ENCODE measurements at regions not wholly inside any gene's neighbourhood (a gene's known extent, or its start where the extent isn't known, plus 50 kb on each side); places are given as distances from the start of the nearest gene placed in this dataset.
A peak's percentile ranks its signal among the peaks of the same experiment; 100 is the strongest.

DNA sequence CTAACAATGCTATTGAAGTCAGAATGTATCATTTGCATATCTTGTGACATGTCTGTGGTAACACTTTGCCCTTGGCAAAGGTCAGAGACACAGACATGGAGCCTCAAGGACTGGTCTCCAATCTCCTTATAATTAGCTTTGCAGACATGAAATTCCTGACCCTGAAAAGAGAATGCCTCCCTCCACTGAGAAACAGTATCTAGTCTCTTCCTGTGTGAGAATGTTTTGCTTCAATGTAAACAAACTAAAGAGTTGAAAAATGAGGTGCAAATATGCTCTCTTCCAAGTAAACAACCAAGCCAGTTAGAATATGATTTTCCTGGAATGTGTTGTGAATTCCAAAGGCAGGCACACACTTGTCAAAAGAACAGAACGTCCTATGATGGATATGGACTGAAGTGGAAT lies 407.1 kb upstream of the MARCKS start:
- Histone ChIP-seq H3K36me3 (ENCODE audit: insufficient read depth, low read length) (no peaks in the 10 kb centered on the region), H3K4me1 (ENCODE audit: insufficient read depth, low read length) (peaks cover 16% of the 10 kb centered on the region), H3K79me2 (ENCODE audit: insufficient read depth, low read length) (no peaks in the 10 kb centered on the region), H3K4me2 (ENCODE audit: low read length) (no peak overlapping the region), H3K27me3 (ENCODE audit: insufficient read depth, low read length) (no peaks in the 10 kb centered on the region), H2AFZ (ENCODE audit: low read depth, low read length) (no peak overlapping the region), H3K27ac (ENCODE audit: low read depth, low read length) (peak overlapping the region; percentile 77), H3K4me3 (ENCODE audit: insufficient read depth, low read depth, low read length) (no peak overlapping the region), H4K20me1 (ENCODE audit: insufficient read depth, low read length) (no peaks in the 10 kb centered on the region), H3K9me3 (ENCODE audit: insufficient read depth, low read depth, low read length) (no peaks in the 10 kb centered on the region), H3K9ac (ENCODE audit: low read length) (no peak overlapping the region)
- H3K4me1 Mint-ChIP-seq (ENCODE audit: low read depth, unreplicated experiment): peaks cover 25% of the 10 kb centered on the region
- H3K27me3 Mint-ChIP-seq (ENCODE audit: low read depth, unreplicated experiment): peaks cover 3% of the 10 kb centered on the region
- H3K36me3 Mint-ChIP-seq (ENCODE audit: low read depth, unreplicated experiment): no peaks in the 10 kb centered on the region
- TF ChIP-seq CTCF (IDR thresholded peaks at IDR 0.05; ENCODE audit: insufficient read depth, low read depth, low read length) (no peak), EZH2 (IDR thresholded peaks at IDR 0.05; ENCODE audit: insufficient read depth, low read length) (no peak)
- no peak overlapping the region for H3K4me3 Mint-ChIP-seq (ENCODE audit: unreplicated experiment)
- H3K9me3 Mint-ChIP-seq (ENCODE audit: unreplicated experiment): no peaks in the 10 kb centered on the region
- H3K27ac Mint-ChIP-seq (ENCODE audit: unreplicated experiment): no peak overlapping the region
- DNase-seq (ENCODE audit: low read depth) (no peak), FAIRE-seq (peak; percentile 86)

GRCh38 chr6:113451049-113451448 lies 406.1 kb upstream of the MARCKS start:
- Histone ChIP-seq H3K4me1 (ENCODE audit: insufficient read depth, low read length) (peaks cover 16% of the 10 kb centered on the region), H3K79me2 (ENCODE audit: insufficient read depth, low read length) (no peaks in the 10 kb centered on the region), H3K27ac (ENCODE audit: low read depth, low read length) (no peak overlapping the region), H3K4me3 (ENCODE audit: insufficient read depth, low read depth, low read length) (no peak overlapping the region), H2AFZ (ENCODE audit: low read depth, low read length) (no peak overlapping the region), H3K4me2 (ENCODE audit: low read length) (no peak overlapping the region), H3K36me3 (ENCODE audit: insufficient read depth, low read length) (no peaks in the 10 kb centered on the region), H4K20me1 (ENCODE audit: insufficient read depth, low read length) (no peaks in the 10 kb centered on the region), H3K27me3 (ENCODE audit: insufficient read depth, low read length) (no peaks in the 10 kb centered on the region), H3K9ac (ENCODE audit: low read length) (no peak overlapping the region), H3K9me3 (ENCODE audit: insufficient read depth, low read depth, low read length) (no peaks in the 10 kb centered on the region)
- no peak overlapping the region for H3K27ac Mint-ChIP-seq (ENCODE audit: unreplicated experiment)
- no peaks in the 10 kb centered on the region for H3K9me3 Mint-ChIP-seq (ENCODE audit: unreplicated experiment)
- DNase-seq (ENCODE audit: low read depth) (no peak), FAIRE-seq (no peak)
- no peaks in the 10 kb centered on the region for H3K36me3 Mint-ChIP-seq (ENCODE audit: low read depth, unreplicated experiment)
- TF ChIP-seq EZH2 (IDR thresholded peaks at IDR 0.05; ENCODE audit: insufficient read depth, low read length): no peak
- H3K4me3 Mint-ChIP-seq (ENCODE audit: unreplicated experiment): no peak overlapping the region
- H3K27me3 Mint-ChIP-seq (ENCODE audit: low read depth, unreplicated experiment): peaks cover 3% of the 10 kb centered on the region
- H3K4me1 Mint-ChIP-seq (ENCODE audit: low read depth, unreplicated experiment): peaks cover 25% of the 10 kb centered on the region

GRCh38 chr6:113457198-113457597 lies 399.9 kb upstream of the MARCKS start:
- H3K27me3 Mint-ChIP-seq (ENCODE audit: low read depth, unreplicated experiment): peaks cover 3% of the 10 kb centered on the region
- DNase-seq (ENCODE audit: low read depth) (peak; percentile 97), FAIRE-seq (peak; percentile 71)
- Histone ChIP-seq H3K27me3 (ENCODE audit: insufficient read depth, low read length) (no peaks in the 10 kb centered on the region), H3K36me3 (ENCODE audit: insufficient read depth, low read length) (no peaks in the 10 kb centered on the region), H3K4me3 (ENCODE audit: insufficient read depth, low read depth, low read length) (no peak overlapping the region), H3K4me2 (ENCODE audit: low read length) (peak overlapping the region; percentile 54), H3K79me2 (ENCODE audit: insufficient read depth, low read length) (no peaks in the 10 kb centered on the region), H3K4me1 (ENCODE audit: insufficient read depth, low read length) (peaks cover 17% of the 10 kb centered on the region), H4K20me1 (ENCODE audit: insufficient read depth, low read length) (no peaks in the 10 kb centered on the region), H3K9ac (ENCODE audit: low read length) (peak overlapping the region; percentile 18), H3K27ac (ENCODE audit: low read depth, low read length) (peak overlapping the region; percentile 60), H3K9me3 (ENCODE audit: insufficient read depth, low read depth, low read length) (no peaks in the 10 kb centered on the region), H2AFZ (ENCODE audit: low read depth, low read length) (peak overlapping the region; percentile 0)
- TF ChIP-seq CTCF (IDR thresholded peaks at IDR 0.05; ENCODE audit: insufficient read depth, low read depth, low read length) (no peak), EZH2 (IDR thresholded peaks at IDR 0.05; ENCODE audit: insufficient read depth, low read length) (no peak)
- H3K36me3 Mint-ChIP-seq (ENCODE audit: low read depth, unreplicated experiment): no peaks in the 10 kb centered on the region
- no peak overlapping the region for H3K4me3 Mint-ChIP-seq (ENCODE audit: unreplicated experiment)
- H3K27ac Mint-ChIP-seq (ENCODE audit: unreplicated experiment): peak overlapping the region; percentile 94
- peaks cover 32% of the 10 kb centered on the region for H3K4me1 Mint-ChIP-seq (ENCODE audit: low read depth, unreplicated experiment)
- H3K9me3 Mint-ChIP-seq (ENCODE audit: unreplicated experiment): no peaks in the 10 kb centered on the region
